ENCODE measurements at regions not wholly inside any gene's neighbourhood (a gene's known extent, or its start where the extent isn't known, plus 50 kb on each side); places are given as distances from the start of the nearest gene placed in this dataset.
"Not testable (repeated sequence)": the region's sequence is repeated elsewhere in the genome, so short reads cannot be mapped to it uniquely, and the experiment has no call there.

DNA sequence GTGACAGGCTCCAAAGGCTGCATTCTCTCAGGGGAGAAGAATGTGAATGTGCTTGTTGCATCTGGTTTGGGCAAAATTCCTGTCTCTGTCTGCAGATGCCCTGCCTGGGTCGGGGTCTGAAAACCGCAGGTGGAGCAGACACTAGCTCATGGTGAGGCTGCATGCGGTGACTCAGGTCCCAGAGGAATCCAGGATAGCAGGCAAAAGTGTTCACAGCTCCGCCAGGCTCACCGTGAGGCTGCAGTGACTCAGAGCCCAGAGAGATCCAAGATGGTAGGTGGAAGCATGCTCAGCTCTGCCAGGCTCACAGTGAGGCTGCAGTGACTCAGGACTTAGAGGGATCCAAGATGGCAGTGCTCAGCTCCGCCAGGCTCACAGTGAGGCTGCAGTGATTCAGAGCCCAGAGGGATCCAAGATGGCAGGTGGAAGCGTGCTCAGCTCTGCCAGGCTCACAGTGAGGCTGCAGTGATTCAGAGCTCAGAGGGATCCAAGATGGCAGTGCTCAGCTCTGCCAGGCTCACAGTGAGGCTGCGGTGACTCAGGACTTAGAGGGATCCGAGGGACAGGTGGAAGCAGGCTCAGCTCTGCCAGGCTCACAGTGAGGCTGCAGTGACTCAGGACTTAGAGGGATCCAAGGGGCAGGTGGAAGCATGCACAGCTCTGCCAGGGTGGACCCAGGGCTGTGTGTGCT, 200.5 kb downstream of the ACKR3 start:
- DNase-seq (ENCODE audit: low read depth) = no peak

DNA sequence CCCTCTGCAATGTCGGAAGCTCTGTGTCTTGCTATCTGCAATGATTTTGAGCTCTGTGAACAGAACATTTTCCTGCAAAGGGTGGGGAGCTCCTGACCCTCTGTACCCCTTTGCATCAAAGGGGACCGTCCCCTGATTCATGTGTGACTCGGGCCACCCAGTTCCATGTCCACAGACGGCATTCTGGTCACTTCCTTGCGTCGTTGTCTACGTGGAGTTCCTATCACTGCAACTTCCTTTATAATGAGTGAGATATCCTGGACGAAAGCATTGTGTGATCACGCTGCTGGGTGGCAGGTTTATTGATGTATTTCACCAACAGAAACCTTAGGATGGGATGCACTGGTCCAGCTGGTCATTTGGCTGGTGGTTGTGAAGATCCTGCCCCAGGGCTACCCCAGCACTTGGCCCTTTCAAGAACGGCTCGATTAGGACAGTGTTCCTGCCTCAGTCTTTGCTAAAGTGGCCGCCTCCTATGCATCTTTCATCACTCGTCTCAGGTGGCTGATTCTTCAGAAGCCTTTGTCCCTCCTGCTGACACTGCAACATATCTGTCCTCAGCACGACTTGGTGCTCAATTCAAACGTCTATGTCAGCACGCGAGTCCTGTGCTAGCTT, 202.7 kb downstream of the ACKR3 start:
- no peak for DNase-seq (ENCODE audit: low read depth)

GRCh38 chr2:236773206-236773605, 203.6 kb downstream of the ACKR3 start:
- DNase-seq (ENCODE audit: low read depth) = no peak

DNA sequence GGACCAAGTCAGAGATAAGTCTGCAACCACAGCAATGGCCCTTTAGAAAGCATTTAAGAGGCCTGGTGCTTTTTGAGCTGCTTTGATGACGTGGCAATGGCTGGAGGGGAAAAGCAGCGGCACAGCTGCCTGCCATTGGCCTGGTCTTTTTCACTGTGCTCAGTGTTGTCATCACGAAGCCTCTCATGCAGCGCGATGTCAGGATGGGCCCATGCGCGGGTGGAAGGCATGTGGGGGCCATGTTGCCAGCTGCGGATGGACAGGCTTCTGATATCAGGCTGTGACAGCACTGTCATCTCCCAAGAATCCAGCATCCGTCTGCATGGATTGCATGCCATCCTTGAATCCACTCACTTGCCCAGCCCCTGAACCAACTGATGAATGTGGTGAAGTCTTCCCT, 204.5 kb downstream of the ACKR3 start:
- no peak for DNase-seq (ENCODE audit: low read depth)

DNA sequence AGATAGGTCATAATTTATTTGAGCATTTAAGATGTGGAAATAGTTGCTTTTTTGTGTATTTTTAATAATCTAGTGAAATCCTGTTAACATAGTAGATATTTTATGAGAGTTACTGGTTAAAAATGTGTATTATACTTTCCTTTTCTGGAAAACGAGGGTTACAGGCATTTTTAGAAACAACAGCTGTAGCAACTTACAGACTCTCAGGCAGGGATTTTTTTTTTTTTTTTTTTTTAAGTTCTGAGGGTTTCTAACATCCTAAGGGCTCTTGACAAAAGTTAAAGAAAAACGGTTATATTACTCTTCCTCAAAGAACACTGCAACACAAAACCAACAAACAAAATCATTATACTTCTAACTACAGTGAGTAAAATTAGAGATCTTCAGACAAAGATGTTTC, 205.9 kb downstream of the ACKR3 start:
- DNase-seq (ENCODE audit: low read depth) = no peak

DNA sequence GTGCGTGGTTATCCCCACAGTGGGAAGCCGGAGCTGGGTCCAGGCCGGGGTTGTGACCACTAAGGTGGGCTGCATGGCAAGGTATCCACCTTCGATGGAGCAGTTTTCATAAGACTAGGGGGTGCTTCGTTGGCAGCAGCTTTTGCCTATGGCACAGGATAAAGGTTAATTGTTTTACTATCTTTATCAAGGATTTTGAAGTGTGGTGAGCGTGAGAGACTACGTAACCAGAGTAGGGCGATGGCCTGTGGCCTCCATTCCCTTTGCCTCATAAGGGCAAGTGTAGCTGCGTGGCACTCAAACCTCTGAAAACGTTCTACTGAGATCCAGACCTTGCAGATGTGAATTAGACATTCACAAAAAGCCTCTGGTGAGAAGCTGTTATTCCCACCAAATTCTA, 206.6 kb downstream of the ACKR3 start:
- DNase-seq (ENCODE audit: low read depth) = no peak

DNA sequence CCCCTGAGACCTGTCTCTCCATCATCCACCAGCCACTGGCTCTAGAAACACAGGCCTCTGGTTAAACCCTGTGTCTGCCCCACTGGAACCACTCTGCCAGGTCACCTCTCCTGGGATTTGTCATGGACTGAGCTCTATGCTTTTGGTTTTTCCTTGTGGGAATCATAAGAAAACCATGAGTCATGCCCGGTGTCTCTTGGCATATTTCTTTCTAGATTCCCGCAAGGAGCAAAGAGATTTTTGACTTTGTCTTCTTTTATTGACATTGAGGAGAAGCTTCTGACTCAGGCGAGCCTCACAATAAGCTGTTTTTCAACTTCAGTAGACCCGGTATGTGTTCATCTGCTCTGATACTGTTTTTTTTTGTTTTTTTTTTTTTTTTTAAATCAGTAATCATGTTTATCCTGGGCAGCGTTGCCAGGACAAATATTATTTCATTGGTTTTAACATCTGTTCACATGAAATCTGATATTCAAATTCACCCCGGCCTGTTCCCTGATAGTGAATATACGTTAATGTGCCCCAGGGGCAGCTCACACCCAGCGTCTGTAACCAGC, 207.1 kb downstream of the ACKR3 start:
- no peak for DNase-seq (ENCODE audit: low read depth)

DNA sequence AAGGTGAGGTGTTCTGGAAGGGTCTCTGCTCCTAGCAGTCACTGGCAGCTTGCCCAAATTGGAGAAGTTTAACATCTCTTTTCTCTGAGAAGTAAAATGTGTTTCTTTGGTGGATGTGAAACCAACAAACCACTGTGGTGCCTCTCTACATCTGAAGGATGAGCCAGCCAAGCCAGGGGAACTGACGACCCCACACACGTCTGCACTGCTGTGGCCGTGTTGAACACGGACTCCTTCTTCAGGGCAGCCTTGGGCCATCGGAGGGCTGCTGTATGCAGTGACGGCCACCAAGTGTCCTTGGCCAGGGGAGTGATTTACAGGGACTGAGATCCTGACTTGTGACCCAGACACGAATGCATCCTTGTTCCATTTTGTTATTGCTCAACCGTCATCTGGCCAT, 207.8 kb downstream of the ACKR3 start:
- DNase-seq (ENCODE audit: low read depth) = no peak

- DNase-seq (ENCODE audit: low read depth) = no peak
Observed at GRCh38 chr2:236781933-236782816, 212.6 kb downstream of the ACKR3 start.

DNA sequence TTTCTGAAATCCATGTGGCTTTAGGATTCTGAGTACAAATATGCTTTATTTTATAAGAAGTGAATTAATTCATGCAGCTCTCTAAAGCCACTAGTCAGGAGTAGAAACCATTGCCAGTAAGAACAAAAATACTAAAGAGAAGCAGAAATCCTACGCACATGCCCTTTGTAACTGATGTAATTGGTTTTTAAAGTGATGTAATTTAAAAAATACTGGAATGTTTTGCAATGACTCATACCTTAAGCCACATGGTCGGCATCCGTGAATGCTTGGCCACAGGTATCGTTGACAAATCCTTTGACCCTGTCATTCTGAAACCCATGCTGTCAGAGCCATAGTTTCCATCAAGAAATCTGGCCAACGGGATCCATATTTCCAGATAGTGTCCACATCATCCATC, 213.3 kb downstream of the ACKR3 start:
- no peak for DNase-seq (ENCODE audit: low read depth)

GRCh38 chr2:236783417-236784020, 213.9 kb downstream of the ACKR3 start:
- DNase-seq (ENCODE audit: low read depth) = no peak

DNA sequence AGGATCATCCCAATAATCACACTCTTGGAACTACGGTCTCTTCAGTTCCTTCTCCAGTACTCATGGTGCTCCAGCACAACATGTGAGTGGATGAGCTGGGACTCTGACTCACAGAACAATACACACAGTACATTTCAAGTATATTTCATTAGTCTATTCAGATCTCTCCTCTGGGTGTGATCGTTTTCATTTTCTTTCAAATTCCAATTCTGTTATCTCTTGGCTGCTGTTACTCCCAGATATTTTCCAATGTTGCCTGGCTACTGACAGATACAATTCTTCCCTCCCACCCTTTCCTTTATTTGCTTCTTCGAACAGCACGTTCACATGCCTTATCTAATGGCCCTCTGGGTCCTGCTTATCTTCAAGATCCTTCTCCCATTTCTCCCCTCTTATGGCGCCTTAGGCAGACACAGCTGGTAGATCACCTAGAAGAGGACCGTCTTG, 216.0 kb downstream of the ACKR3 start:
- DNase-seq (ENCODE audit: low read depth) = no peak

DNA sequence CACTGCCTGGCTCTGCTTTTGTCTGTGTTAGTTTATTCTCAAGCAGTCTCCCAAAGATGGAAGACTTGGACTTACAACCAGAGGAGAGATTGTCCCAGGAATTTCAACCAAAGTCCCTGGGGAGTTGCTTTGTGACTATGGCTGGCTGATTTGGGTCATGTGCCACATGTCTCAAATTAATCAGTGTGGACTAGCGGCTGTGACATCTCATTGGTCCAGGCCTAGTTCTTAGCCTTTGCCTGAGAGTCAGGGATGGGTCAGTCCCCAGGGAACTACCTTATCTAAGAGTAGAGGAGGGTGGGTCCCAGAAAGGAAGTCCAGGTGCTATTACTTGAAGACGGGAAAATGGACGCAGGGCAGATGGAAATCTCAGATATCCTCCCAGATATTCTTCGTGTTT, 217.1 kb downstream of the ACKR3 start:
- DNase-seq (ENCODE audit: low read depth) = no peak

DNA sequence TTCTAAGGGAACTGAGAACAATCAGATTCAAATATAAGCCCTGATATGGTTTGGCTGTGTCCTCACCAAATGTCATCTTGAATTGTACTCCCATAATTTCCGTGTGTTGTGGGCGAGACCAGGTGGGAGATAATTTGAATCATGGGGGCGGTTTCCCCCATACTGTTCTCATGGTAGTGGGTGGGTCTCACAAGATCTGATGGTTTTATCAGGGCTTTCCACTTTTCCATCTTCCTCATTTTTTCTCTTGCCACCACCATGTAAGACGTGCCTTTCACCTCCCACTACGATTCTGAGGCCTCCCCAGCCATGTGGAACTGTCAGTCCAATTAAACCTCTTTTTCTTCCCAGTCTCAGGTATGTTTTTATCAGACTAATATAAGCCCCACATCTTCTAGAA, 217.8 kb downstream of the ACKR3 start:
- not testable (repeated sequence) for DNase-seq (ENCODE audit: low read depth)

- no peak for DNase-seq (ENCODE audit: low read depth)
Observed at GRCh38 chr2:236787885-236788284, 218.3 kb downstream of the ACKR3 start.

GRCh38 chr2:236790963-236791362, 221.3 kb downstream of the ACKR3 start:
- no peak for DNase-seq (ENCODE audit: low read depth)

GRCh38 chr2:236793023-236794011, 223.7 kb downstream of the ACKR3 start:
- no peak for DNase-seq (ENCODE audit: low read depth)

- no peak for DNase-seq (ENCODE audit: low read depth)
Observed at GRCh38 chr2:236794176-236794957, 224.7 kb downstream of the ACKR3 start.

DNA sequence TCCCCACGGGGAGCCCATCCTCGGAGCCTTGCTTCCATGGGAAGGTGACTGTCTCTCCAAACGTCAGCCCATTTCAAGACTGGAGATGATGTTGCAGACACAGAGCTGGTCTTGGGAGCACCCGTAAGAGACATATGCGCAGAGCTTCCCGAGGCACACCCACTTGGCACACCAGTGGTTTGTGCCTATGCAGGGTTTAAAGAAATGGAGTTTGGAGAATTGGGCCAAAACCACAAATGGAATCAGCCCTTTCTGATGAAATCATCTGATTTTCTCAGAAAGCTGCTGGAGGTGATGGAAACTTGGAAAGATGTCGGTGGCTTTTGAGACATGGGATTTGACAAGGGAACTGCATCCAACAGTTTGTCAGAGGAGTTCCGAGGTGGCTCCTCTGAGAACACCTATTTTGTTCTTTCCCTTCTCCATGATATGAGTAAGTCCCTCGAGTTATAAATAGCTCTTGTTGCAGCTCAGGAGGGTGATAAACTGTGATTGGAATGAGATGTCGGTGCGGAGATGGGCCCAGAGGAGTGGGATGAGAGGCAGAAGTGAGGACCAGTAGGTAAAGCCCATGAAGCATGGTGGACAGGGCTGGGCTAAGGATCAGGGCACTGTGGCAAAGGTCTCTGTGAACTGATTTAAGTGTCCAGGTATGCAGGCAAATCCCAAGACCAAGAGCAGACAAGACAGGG, 225.7 kb downstream of the ACKR3 start:
- no peak for DNase-seq (ENCODE audit: low read depth)

GRCh38 chr2:236795861-236796219, 226.2 kb downstream of the ACKR3 start:
- DNase-seq (ENCODE audit: low read depth) = no peak

Data from T follicular helper cell (primary cell).